ENCODE measurements at regions not wholly inside any gene's neighbourhood (a gene's known extent, or its start where the extent isn't known, plus 50 kb on each side); places are given as distances from the start of the nearest gene placed in this dataset.

DNA sequence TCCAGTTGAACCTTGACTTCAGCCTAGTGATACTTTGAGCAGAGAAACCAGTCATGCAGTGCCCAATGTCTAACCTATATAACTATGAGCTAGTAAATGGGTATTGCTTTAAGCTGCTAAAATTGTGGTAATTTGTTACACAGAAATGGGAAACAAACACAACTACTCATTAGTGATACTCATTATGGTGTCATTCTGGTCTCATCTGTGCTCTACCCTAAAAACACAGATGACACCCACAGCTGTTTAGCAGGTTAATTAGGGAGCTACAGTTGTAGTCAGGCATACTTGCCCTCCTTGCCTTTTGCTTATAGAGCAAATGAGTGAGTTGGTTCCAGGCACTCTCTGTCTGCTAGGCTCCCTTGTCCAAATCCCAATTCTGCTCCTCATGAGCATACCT lies 50.0 kb upstream of the ATF7IP start:
- TF ChIP-seq, protein P1, sequence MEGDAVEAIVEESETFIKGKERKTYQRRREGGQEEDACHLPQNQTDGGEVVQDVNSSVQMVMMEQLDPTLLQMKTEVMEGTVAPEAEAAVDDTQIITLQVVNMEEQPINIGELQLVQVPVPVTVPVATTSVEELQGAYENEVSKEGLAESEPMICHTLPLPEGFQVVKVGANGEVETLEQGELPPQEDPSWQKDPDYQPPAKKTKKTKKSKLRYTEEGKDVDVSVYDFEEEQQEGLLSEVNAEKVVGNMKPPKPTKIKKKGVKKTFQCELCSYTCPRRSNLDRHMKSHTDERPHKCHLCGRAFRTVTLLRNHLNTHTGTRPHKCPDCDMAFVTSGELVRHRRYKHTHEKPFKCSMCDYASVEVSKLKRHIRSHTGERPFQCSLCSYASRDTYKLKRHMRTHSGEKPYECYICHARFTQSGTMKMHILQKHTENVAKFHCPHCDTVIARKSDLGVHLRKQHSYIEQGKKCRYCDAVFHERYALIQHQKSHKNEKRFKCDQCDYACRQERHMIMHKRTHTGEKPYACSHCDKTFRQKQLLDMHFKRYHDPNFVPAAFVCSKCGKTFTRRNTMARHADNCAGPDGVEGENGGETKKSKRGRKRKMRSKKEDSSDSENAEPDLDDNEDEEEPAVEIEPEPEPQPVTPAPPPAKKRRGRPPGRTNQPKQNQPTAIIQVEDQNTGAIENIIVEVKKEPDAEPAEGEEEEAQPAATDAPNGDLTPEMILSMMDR (IDR thresholded peaks at IDR 0.05) = no peak
- no peak for TF ChIP-seq POLR2A (IDR thresholded peaks at IDR 0.05)
- peak overlapping the region in 1 of 12 donors; percentile 64 for H3K27ac ChIP-seq
- no peak overlapping the region for H3K4me3 ChIP-seq
- ATAC-seq (no peak), DNase-seq (no peak)
- peaks cover 0 to 5% (median 0%) of the 10 kb centered on the region in 12 donors for H3K4me1 ChIP-seq
- no peaks in the 10 kb centered on the region for H3K27me3 ChIP-seq
- H3K9me3 ChIP-seq = peaks cover 0 to 5% (median 0%) of the 10 kb centered on the region in 12 donors
- intact Hi-C loops (cut with DNase I) = no loop called here
- H3K36me3 ChIP-seq = no peaks in the 10 kb centered on the region

Data from heart left ventricle (tissue), 14 donors.